Retina (tissue), 1 donor: ENCODE measurements at regions not wholly inside any gene's neighbourhood (a gene's known extent, or its start where the extent isn't known, plus 50 kb on each side); places are given as distances from the start of the nearest gene placed in this dataset.

Source experiments
- DNase-seq: peaks from one replicate; pipeline ENCODE4 v3.0.0-alpha.2; 2016

- no peak for DNase-seq
Measured at GRCh38 chr6:138610816-138611215, 111.5 kb upstream of the NHSL1 start.

- no peak for DNase-seq
Measured at GRCh38 chr6:138614151-138614550, 114.9 kb upstream of the NHSL1 start.

GRCh38 chr6:138618168-138618567 lies 118.9 kb upstream of the NHSL1 start:
- peak; percentile 55 for DNase-seq

DNA sequence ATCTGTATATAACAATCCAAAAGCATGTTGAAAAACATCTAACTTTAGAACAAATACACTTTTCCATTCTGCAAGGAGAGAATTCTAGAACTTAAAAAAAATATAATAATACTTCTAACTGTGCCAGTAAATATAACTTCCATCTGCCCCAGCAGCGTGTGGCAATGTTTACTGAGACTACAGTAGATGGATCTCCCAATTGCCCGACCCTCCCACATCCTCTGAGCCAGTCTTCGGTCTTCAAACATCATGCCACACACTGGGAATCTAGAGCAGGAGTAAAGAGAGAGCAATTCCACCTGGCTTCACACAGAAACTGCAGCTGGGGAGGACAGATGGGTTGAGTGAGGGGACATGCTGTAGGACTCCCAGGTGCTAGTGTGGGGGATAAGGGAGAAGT lies 121.3 kb upstream of the NHSL1 start:
- DNase-seq: no peak

GRCh38 chr6:138622967-138623366 lies 123.7 kb upstream of the NHSL1 start:
- DNase-seq: no peak

- DNase-seq: no peak
Measured at GRCh38 chr6:138631566-138631965, 132.3 kb upstream of the NHSL1 start.

DNA sequence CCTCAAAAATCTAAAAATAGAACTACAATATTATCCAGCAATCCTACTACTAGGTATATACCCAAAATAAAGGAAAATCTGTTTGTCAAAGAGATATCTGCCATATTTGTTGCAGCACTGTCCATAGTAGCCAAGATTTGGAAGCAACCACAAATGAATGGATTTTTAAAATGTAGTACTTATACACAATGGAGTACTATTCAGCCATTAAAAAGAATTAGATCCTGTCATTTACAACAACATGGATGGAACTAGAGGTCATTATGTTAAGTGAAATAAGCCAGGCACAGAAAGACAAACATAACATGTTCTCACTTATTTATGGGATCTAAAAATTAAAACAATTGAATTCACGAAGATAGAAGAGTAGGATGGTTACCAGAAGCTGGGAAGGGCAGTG lies 135.7 kb upstream of the CCDC28A start:
- DNase-seq: no peak

- no peak for DNase-seq
Measured at GRCh38 chr6:138638604-138639003, 135.0 kb upstream of the CCDC28A start.

GRCh38 chr6:138640028-138640427 lies 133.5 kb upstream of the CCDC28A start:
- DNase-seq: no peak

DNA sequence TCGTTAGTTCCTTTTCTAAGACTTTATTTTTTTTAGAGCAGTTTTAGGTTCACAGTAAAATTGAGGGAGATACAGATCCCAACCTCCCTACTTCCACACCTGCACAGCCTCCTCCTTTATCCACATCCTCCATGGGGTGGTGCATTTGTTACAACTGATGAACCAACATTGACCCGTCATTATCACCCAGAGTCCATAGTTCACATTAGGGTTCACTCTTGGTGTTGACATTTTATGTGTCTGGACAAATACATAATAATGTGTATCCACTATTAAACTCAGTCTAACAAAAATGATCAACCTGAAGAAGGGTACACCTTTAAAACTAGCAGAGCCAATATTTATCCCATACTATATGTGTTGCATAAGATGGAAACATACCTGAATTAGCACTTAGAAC lies 130.4 kb upstream of the CCDC28A start:
- no peak for DNase-seq

- no peak for DNase-seq
Measured at GRCh38 chr6:138645976-138646640, 127.5 kb upstream of the CCDC28A start.

DNA sequence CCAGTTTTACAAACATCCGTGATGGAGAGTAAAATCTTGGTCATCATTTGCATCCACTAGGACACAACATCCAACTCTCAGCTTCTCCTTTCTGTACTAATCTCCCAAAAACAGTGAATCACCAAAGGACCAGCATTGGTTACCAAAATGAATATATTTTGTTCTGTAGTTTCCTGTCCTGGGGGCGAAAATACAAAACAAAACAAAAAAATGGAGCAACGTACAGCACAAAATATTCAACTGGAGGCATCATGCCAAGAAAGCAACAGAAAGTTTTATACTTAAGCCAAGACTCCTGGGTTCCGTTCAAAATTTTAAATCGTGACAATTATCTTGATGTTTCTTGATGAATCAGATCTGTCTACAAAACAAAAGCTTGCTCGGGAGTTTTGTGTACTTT lies 126.6 kb upstream of the CCDC28A start:
- DNase-seq: no peak

- DNase-seq: no peak
Measured at GRCh38 chr6:138648127-138648526, 125.4 kb upstream of the CCDC28A start.

GRCh38 chr6:138651491-138651890 lies 122.1 kb upstream of the CCDC28A start:
- DNase-seq: no peak

DNA sequence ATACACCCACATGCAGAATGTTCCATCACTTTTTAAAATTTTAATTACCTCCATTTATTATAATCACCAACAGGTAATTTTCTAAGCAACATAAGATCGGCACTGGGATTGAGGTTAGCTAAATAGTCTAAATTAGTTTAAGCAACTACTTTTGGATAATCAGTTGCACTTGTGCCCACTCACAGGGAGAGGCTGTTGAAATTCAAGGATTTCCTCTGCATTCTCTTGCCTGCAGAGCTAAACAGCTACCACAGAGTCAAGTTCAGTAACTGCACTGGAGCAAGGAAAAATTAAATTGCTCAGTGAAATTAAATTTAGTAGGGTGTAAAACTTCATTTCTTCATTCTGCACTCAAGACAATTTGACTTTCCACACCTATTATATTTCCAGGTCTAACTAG lies 120.7 kb upstream of the CCDC28A start:
- DNase-seq: no peak

- no peak for DNase-seq
Measured at GRCh38 chr6:138653435-138653834, 120.1 kb upstream of the CCDC28A start.

GRCh38 chr6:138654715-138655634 lies 118.6 kb upstream of the CCDC28A start:
- no peak for DNase-seq

DNA sequence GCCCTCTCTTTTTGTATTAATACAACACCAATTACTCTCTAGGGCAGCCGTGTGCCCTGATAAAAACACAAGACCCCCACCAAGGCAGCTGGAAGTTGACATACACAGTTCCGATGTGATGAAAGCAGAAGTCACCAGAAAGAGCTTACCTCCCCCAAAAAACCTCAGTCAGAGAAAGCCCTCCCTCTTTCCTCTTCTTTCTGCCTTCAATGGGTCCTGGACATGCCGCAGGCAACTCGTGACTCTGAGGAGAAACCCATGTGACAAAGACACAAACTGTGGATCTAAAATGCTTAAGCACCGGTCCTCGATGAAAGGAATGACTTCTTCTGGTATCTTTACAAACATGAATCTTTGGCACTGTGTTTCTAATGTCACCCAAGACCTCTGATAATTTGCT lies 117.7 kb upstream of the CCDC28A start:
- DNase-seq: no peak

- no peak for DNase-seq
Measured at GRCh38 chr6:138656364-138657064, 117.1 kb upstream of the CCDC28A start.

- no peak for DNase-seq
Measured at GRCh38 chr6:138657065-138657425, 116.5 kb upstream of the CCDC28A start.

DNA sequence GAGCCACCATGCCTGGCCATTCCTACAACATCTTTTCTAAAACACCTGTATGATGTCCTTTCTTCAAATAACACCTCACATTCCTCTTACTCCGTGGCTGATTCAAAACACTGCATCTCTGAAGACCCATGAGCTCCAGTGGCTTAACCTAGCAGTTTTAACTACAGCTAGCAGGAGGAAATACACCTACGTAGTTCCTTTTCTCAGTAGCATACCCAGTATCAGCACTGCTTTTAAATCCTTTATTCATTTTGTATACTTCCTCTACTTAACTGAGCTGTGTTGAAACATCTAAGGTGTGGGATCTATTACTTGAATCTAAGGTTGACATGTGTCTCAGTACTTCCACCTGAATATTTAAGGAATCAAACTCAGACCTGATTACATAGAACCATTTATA lies 113.6 kb upstream of the CCDC28A start:
- DNase-seq: no peak

- DNase-seq: no peak
Measured at GRCh38 chr6:138662471-138662870, 111.1 kb upstream of the CCDC28A start.

DNA sequence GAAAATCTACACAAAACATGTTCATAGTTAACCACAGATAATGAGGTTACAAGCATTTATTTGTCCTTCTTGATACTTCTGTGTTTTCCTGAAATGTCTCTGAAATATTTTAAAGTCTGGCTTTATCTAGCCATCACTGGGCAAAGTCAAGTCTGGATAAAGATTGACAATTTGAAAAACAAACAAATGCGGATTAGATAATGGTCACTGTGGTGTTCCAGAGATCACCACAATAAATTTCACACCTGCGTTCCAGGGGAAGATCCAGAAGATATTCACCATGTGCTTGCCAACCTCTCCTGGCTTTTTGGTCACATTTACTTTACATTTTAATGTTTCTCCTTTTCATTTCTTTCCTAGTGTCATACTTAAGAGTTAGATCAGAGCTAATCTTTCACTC lies 109.7 kb upstream of the CCDC28A start:
- no peak for DNase-seq

- no peak for DNase-seq
Measured at GRCh38 chr6:138664745-138665144, 108.8 kb upstream of the CCDC28A start.
